Kidney (tissue), 13 donors: ENCODE measurements at regions not wholly inside any gene's neighbourhood (a gene's known extent, or its start where the extent isn't known, plus 50 kb on each side); places are given as distances from the start of the nearest gene placed in this dataset.

Experiments used
- DNase-seq, 5 donors: peaks; one replicate each; pipeline ENCODE4 v3.0.0-alpha.2; 2013 to 2020
- FAIRE-seq: peaks from 2 replicates; lab custom pipeline; 2012; peaks lifted over from hg19 to GRCh38; lab: Jason Lieb, UNC
- H3K27ac ChIP-seq, 2 donors: one replicate each; pipeline ENCODE4 v1.7.0; 2013; ENCODE audit warnings: low read depth in 2 of 2, low read length in 2 of 2, inconsistent platforms in 1 of 2
- H3K27me3 ChIP-seq: one replicate; pipeline ENCODE4 v1.7.1; 2013; ENCODE audit warnings: low read length, inconsistent platforms; ENCODE audit not compliant: control insufficient read depth, insufficient read depth
- H3K36me3 ChIP-seq, 3 donors: one replicate each; pipeline versions ENCODE4 v1.7.0 to v1.7.1; 2013; ENCODE audit warnings: low read length in 3 of 3, control low read depth in 1 of 3, inconsistent platforms in 1 of 3; ENCODE audit not compliant: insufficient read depth in 3 of 3, control insufficient read depth in 2 of 3
- H3K4me1 ChIP-seq, 3 donors: one replicate each; pipeline versions ENCODE4 v1.7.0 to v1.7.1; 2013; ENCODE audit warnings: low read length in 3 of 3, inconsistent platforms in 1 of 3, low read depth in 1 of 3; ENCODE audit not compliant: control insufficient read depth in 2 of 3, insufficient read depth in 2 of 3
- H3K4me3 ChIP-seq, 3 donors: one replicate each; pipeline versions ENCODE4 v1.7.0 to v1.8.1; 2013; ENCODE audit warnings: low read length in 3 of 3, control low read depth in 1 of 3, inconsistent platforms in 1 of 3
- H3K9ac ChIP-seq, 3 donors: one replicate each; pipeline versions ENCODE4 v1.7.0 to v1.7.1; 2013; ENCODE audit warnings: low read length in 3 of 3, control low read depth in 1 of 3, inconsistent platforms in 1 of 3
- H3K9me3 ChIP-seq, 3 donors: one replicate each; pipeline versions ENCODE4 v1.7.0 to v1.7.1; 2013; ENCODE audit warnings: low read length in 3 of 3, control low read depth in 1 of 3, inconsistent platforms in 1 of 3; ENCODE audit not compliant: control insufficient read depth in 2 of 3, insufficient read depth in 1 of 3
- CTCF ChIP-seq: IDR thresholded peaks from 3 replicates; pipeline ENCODE4 v1.5.1; 2012; ENCODE audit warnings: mild to moderate bottlenecking, moderate library complexity, borderline replicate concordance; ENCODE audit not compliant: insufficient read depth; ENCODE audit errors: extremely low read depth
- intact Hi-C: fragments of 100-400 bp; cut with DNase I; formaldehyde crosslinking; loops from one replicate; pipeline ENCODE4 v1.11.1; 2022
- donor health status: control.
- donor health status: control.
- donor health status: control.
- donor health status: control.
- donor health status: control.
- donor health status: DM: yes; HTN: yes; CAD: no.
- donor health status: Normal renal cell carcinoma (clear cell type).

- Histone ChIP-seq H3K4me1 (no peaks in the 10 kb centered on the region), H3K27ac (no peak overlapping the region), H3K9ac (no peak overlapping the region), H3K27me3 (no peaks in the 10 kb centered on the region), H3K9me3 (no peaks in the 10 kb centered on the region), H3K36me3 (no peaks in the 10 kb centered on the region), H3K4me3 (no peak overlapping the region)
- no peak for TF ChIP-seq CTCF
- peak in 2 of 5 donors; percentile 12 to 13 for DNase-seq
- intact Hi-C loops, result no loop called here
- no peak for FAIRE-seq
These were observed 203.2 kb upstream of the LYPLAL1 start for GRCh38 chr1:218970397-218970990.

GRCh38 chr1:218971156-218971555, 202.5 kb upstream of the LYPLAL1 start:
- peak in 3 of 5 donors; percentile 29 to 86 (median 56) for DNase-seq
- Histone ChIP-seq H3K9me3 (no peaks in the 10 kb centered on the region), H3K27me3 (no peaks in the 10 kb centered on the region), H3K27ac (no peak overlapping the region), H3K9ac (no peak overlapping the region), H3K36me3 (no peaks in the 10 kb centered on the region), H3K4me3 (no peak overlapping the region), H3K4me1 (no peaks in the 10 kb centered on the region)
- FAIRE-seq, result no peak
- TF ChIP-seq CTCF, result no peak
- intact Hi-C loops, result no loop called here

- Histone ChIP-seq H3K9ac (no peak overlapping the region), H3K36me3 (no peaks in the 10 kb centered on the region), H3K4me1 (no peaks in the 10 kb centered on the region), H3K4me3 (no peak overlapping the region), H3K27ac (no peak overlapping the region), H3K9me3 (no peaks in the 10 kb centered on the region), H3K27me3 (no peaks in the 10 kb centered on the region)
- no peak for TF ChIP-seq CTCF
- no peak for DNase-seq
- intact Hi-C loops, result no loop called here
- no peak for FAIRE-seq
These were observed 192.8 kb upstream of the LYPLAL1 start for GRCh38 chr1:218980881-218981280.

DNA sequence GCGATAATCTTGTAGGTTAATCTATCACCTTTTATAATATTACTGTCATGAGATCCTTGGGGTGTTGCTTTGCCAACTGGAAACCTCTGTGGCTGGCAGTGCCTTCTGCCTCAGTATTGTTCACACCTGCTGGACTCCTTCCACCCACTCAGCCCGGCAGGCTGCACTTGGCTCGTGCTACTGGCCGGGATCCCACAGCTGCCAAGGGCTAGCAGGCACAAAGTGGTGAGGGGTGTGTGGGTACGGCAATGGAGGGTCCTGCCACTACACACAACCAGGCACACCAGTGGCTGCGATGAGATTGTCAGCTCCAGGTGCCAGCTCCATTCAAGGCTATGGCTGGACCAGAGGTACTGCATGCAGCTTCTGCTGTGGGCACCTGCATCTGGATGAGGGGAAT, 191.2 kb upstream of the LYPLAL1 start:
- no peak overlapping the region for H3K4me3 ChIP-seq
- H3K9me3 ChIP-seq, result no peaks in the 10 kb centered on the region
- no peak for TF ChIP-seq CTCF
- no peak overlapping the region for H3K27ac ChIP-seq
- intact Hi-C loops, result no loop called here
- no peaks in the 10 kb centered on the region for H3K4me1 ChIP-seq
- no peaks in the 10 kb centered on the region for H3K27me3 ChIP-seq
- no peaks in the 10 kb centered on the region for H3K36me3 ChIP-seq
- FAIRE-seq, result no peak
- H3K9ac ChIP-seq, result no peak overlapping the region
- DNase-seq, result no peak
